ENCODE measurements at regions not wholly inside any gene's neighbourhood (a gene's known extent, or its start where the extent isn't known, plus 50 kb on each side); places are given as distances from the start of the nearest gene placed in this dataset.
"Not testable (repeated sequence)": the region's sequence is repeated elsewhere in the genome, so short reads cannot be mapped to it uniquely, and the experiment has no call there.

- Histone ChIP-seq H3K9me3 (ENCODE audit: control insufficient read depth, insufficient read depth, low read length) (no peaks in the 10 kb centered on the region), H3K27me3 (ENCODE audit: control insufficient read depth, low read length) (no peaks in the 10 kb centered on the region), H3F3A (ENCODE audit: control insufficient read depth, insufficient read depth) (no peaks in the 10 kb centered on the region), H3K79me2 (ENCODE audit: control insufficient read depth, low read length) (no peaks in the 10 kb centered on the region), H3K4me3 (ENCODE audit: low read length) (no peak overlapping the region), H4K20me1 (ENCODE audit: control insufficient read depth, insufficient read depth, low read depth, low read length) (no peaks in the 10 kb centered on the region), H3K27ac (ENCODE audit: low read depth, low read length) (no peak overlapping the region), H3K36me3 (ENCODE audit: control insufficient read depth, low read length) (no peaks in the 10 kb centered on the region), H3K4me2 (ENCODE audit: low read length) (no peak overlapping the region), H3K9me2 (replicated peaks; ENCODE audit: control insufficient read depth, low read length) (no peaks in the 10 kb centered on the region), H3K4me1 (ENCODE audit: control insufficient read depth, low read length) (no peaks in the 10 kb centered on the region)
- no peak for TF ChIP-seq EZH2phosphoT487 (IDR thresholded peaks at IDR 0.05; ENCODE audit: borderline replicate concordance, low read length)
These were observed 62.6 kb upstream of the PAX8 start for GRCh38 chr2:113341191-113341869.

- Histone ChIP-seq H4K20me1 (ENCODE audit: control insufficient read depth, insufficient read depth, low read depth, low read length) (no peaks in the 10 kb centered on the region), H3K4me3 (ENCODE audit: low read length) (no peak overlapping the region), H3K36me3 (ENCODE audit: control insufficient read depth, low read length) (no peaks in the 10 kb centered on the region), H3F3A (ENCODE audit: control insufficient read depth, insufficient read depth) (no peaks in the 10 kb centered on the region), H3K9me2 (replicated peaks; ENCODE audit: control insufficient read depth, low read length) (no peaks in the 10 kb centered on the region), H3K27me3 (ENCODE audit: control insufficient read depth, low read length) (no peaks in the 10 kb centered on the region), H3K9me3 (ENCODE audit: control insufficient read depth, insufficient read depth, low read length) (no peaks in the 10 kb centered on the region), H3K4me2 (ENCODE audit: low read length) (no peak overlapping the region), H3K4me1 (ENCODE audit: control insufficient read depth, low read length) (no peaks in the 10 kb centered on the region), H3K79me2 (ENCODE audit: control insufficient read depth, low read length) (no peaks in the 10 kb centered on the region), H3K27ac (ENCODE audit: low read depth, low read length) (no peak overlapping the region)
- TF ChIP-seq CTCF (IDR thresholded peaks at IDR 0.05; ENCODE audit: low read depth, low read length, poor library complexity, severe bottlenecking) (no peak), EZH2phosphoT487 (IDR thresholded peaks at IDR 0.05; ENCODE audit: borderline replicate concordance, low read length) (no peak)
These were observed 59.1 kb upstream of the PAX8 start for GRCh38 chr2:113337809-113338208.

GRCh38 chr2:113336040-113336439 lies 57.3 kb upstream of the PAX8 start:
- not testable (repeated sequence) for H3K27me3 ChIP-seq (ENCODE audit: control insufficient read depth, low read length); H3K4me2 ChIP-seq (ENCODE audit: low read length); H3K9me3 ChIP-seq (ENCODE audit: control insufficient read depth, insufficient read depth, low read length); H3K36me3 ChIP-seq (ENCODE audit: control insufficient read depth, low read length); H3K4me3 ChIP-seq (ENCODE audit: low read length); H3F3A ChIP-seq (ENCODE audit: control insufficient read depth, insufficient read depth); H3K4me1 ChIP-seq (ENCODE audit: control insufficient read depth, low read length); H3K27ac ChIP-seq (ENCODE audit: low read depth, low read length); H3K79me2 ChIP-seq (ENCODE audit: control insufficient read depth, low read length); H4K20me1 ChIP-seq (ENCODE audit: control insufficient read depth, insufficient read depth, low read depth, low read length); H3K9me2 ChIP-seq (replicated peaks; ENCODE audit: control insufficient read depth, low read length)

- no peaks in the 10 kb centered on the region for H4K20me1 ChIP-seq (ENCODE audit: control insufficient read depth, insufficient read depth, low read depth, low read length)
- no peaks in the 10 kb centered on the region for H3F3A ChIP-seq (ENCODE audit: control insufficient read depth, insufficient read depth)
- no peaks in the 10 kb centered on the region for H3K27me3 ChIP-seq (ENCODE audit: control insufficient read depth, low read length)
- no peaks in the 10 kb centered on the region for H3K9me3 ChIP-seq (ENCODE audit: control insufficient read depth, insufficient read depth, low read length)
- H3K79me2 ChIP-seq (ENCODE audit: control insufficient read depth, low read length): no peaks in the 10 kb centered on the region
- no peak for TF ChIP-seq CTCF (IDR thresholded peaks at IDR 0.05; ENCODE audit: low read depth, low read length, poor library complexity, severe bottlenecking)
- no peak for TF ChIP-seq EZH2phosphoT487 (IDR thresholded peaks at IDR 0.05; ENCODE audit: borderline replicate concordance, low read length)
- no peaks in the 10 kb centered on the region for H3K36me3 ChIP-seq (ENCODE audit: control insufficient read depth, low read length)
- no peaks in the 10 kb centered on the region for H3K4me1 ChIP-seq (ENCODE audit: control insufficient read depth, low read length)
- no peak overlapping the region for H3K4me3 ChIP-seq (ENCODE audit: low read length)
- no peak overlapping the region for H3K27ac ChIP-seq (ENCODE audit: low read depth, low read length)
- no peaks in the 10 kb centered on the region for H3K9me2 ChIP-seq (replicated peaks; ENCODE audit: control insufficient read depth, low read length)
- H3K4me2 ChIP-seq (ENCODE audit: low read length): no peak overlapping the region
These were observed 55.4 kb upstream of the PAX8 start for GRCh38 chr2:113334147-113334546.

GRCh38 chr2:113333735-113334134 lies 55.0 kb upstream of the PAX8 start:
- not testable (repeated sequence) for H3K27ac ChIP-seq (ENCODE audit: low read depth, low read length); H3K4me3 ChIP-seq (ENCODE audit: low read length); H4K20me1 ChIP-seq (ENCODE audit: control insufficient read depth, insufficient read depth, low read depth, low read length); H3K4me2 ChIP-seq (ENCODE audit: low read length); H3K4me1 ChIP-seq (ENCODE audit: control insufficient read depth, low read length); H3K9me3 ChIP-seq (ENCODE audit: control insufficient read depth, insufficient read depth, low read length); H3K9me2 ChIP-seq (replicated peaks; ENCODE audit: control insufficient read depth, low read length); H3K36me3 ChIP-seq (ENCODE audit: control insufficient read depth, low read length); H3F3A ChIP-seq (ENCODE audit: control insufficient read depth, insufficient read depth); H3K27me3 ChIP-seq (ENCODE audit: control insufficient read depth, low read length); H3K79me2 ChIP-seq (ENCODE audit: control insufficient read depth, low read length)

- H3K4me1 ChIP-seq (ENCODE audit: control insufficient read depth, low read length); H3K79me2 ChIP-seq (ENCODE audit: control insufficient read depth, low read length); H3K27me3 ChIP-seq (ENCODE audit: control insufficient read depth, low read length); H3K27ac ChIP-seq (ENCODE audit: low read depth, low read length); H3K9me3 ChIP-seq (ENCODE audit: control insufficient read depth, insufficient read depth, low read length); H3K4me2 ChIP-seq (ENCODE audit: low read length); H3K36me3 ChIP-seq (ENCODE audit: control insufficient read depth, low read length); H3K4me3 ChIP-seq (ENCODE audit: low read length); H3K9me2 ChIP-seq (replicated peaks; ENCODE audit: control insufficient read depth, low read length); H3F3A ChIP-seq (ENCODE audit: control insufficient read depth, insufficient read depth); H4K20me1 ChIP-seq (ENCODE audit: control insufficient read depth, insufficient read depth, low read depth, low read length): not testable (repeated sequence)
These were observed 51.5 kb upstream of the PAX8 start for GRCh38 chr2:113330060-113330767.

Measured in DOHH2 (cell line).